ENCODE measurements at regions not wholly inside any gene's neighbourhood (a gene's known extent, or its start where the extent isn't known, plus 50 kb on each side); places are given as distances from the start of the nearest gene placed in this dataset.

GRCh38 chr10:113232928-113233511, 283.0 kb downstream of the TCF7L2 start:
- no TSS peak for BruUV-seq (replicated peaks)
- FAIRE-seq (no peak), DNase-seq (ENCODE audit: extremely low read depth in 1 of 4, low spot score in 3 of 4) (no peak), ATAC-seq (no peak)
- CTCF ChIA-PET (ENCODE audit: low intra/inter-chr PET ratio): no interaction called here
- Histone ChIP-seq H3K36me3 (ENCODE audit: control insufficient read depth, insufficient read depth, low read length) (no peaks in the 10 kb centered on the region), H3K9ac (ENCODE audit: insufficient read depth in 1 of 2, low read depth in 2 of 2, low read length in 2 of 2) (no peak overlapping the region), H3K27me3 (ENCODE audit: control insufficient read depth in 2 of 2, insufficient read depth in 2 of 2, low read length in 2 of 2) (peaks cover 0 to 13% of the 10 kb centered on the region in 2 experiments; a peak in 3 of 5 replicates), H2AFZ (ENCODE audit: low read depth, low read length) (no peak overlapping the region), H4K20me1 (replicated peaks; ENCODE audit: control insufficient read depth, insufficient read depth, low read length) (no peaks in the 10 kb centered on the region), H3K4me1 (replicated peaks in 1 of 2; ENCODE audit: control insufficient read depth in 2 of 2, insufficient read depth in 2 of 2, low read length in 2 of 2) (no peaks in the 10 kb centered on the region), H3K27ac (ENCODE audit: extremely low read depth, low read depth, low read length) (no peak overlapping the region), H3K9me3 (replicated peaks; ENCODE audit: control insufficient read depth, insufficient read depth, low read depth, low read length) (no peaks in the 10 kb centered on the region), H3K9me1 (ENCODE audit: control insufficient read depth, insufficient read depth, low read length) (no peaks in the 10 kb centered on the region), H3K4me2 (ENCODE audit: insufficient read depth, low read length) (no peak overlapping the region), H3K4me3 (no peak overlapping the region), H3K79me2 (ENCODE audit: control insufficient read depth, insufficient read depth, low read length) (no peaks in the 10 kb centered on the region)
- POLR2A ChIA-PET: no interaction called here
- WGBS (ENCODE audit: insufficient coverage, low coverage, missing lambda C conversion rate): 5% methylated on average over 5 of the region's 5 CpGs
- in situ Hi-C loops (cut with MboI) (no loop called here), intact Hi-C loops (cut with micrococcal nuclease) (no loop called here)
- TF ChIP-seq CTCF (IDR thresholded peaks at IDR 0.05 in 2 of 3, conservative IDR thresholded peaks at IDR 0.05 in 1 of 3; ENCODE audit: insufficient read depth in 2 of 3, low read depth in 1 of 3, low read length in 3 of 3) (peak in 1 of 3 experiments; percentile 14; a peak in 1 of 6 replicates), RAD21 (CRISPR knock-in tag; conservative IDR thresholded peaks at IDR 0.05 in 1 of 2, IDR thresholded peaks at IDR 0.05 in 1 of 2) (0 out of 4 replicates have a peak, but pooled peaks of 1 of the 2 experiments have one; percentile 10), NCOA2 (IDR thresholded peaks at IDR 0.05; ENCODE audit: partially characterized antibody in 2 of 2) (no peak), ZNF785 (CRISPR knock-in tag; IDR thresholded peaks at IDR 0.05) (no peak)

All from K562 (cell line).